HepG2 (cell line): ENCODE measurements at regions not wholly inside any gene's neighbourhood (a gene's known extent, or its start where the extent isn't known, plus 50 kb on each side); places are given as distances from the start of the nearest gene placed in this dataset.

Source experiments
- ATAC-seq: fragments of 200-7000 bp; cut with Tn5 transposase; 3 replicates; pipeline ENCODE4 v1.9.1; 2020; ENCODE audit warnings: mild to moderate bottlenecking, moderate library complexity
- BruUV-seq: library from RNA; stranded (reverse); fragments of 400-500 nt; replicated peaks from 2 replicates; lab custom pipeline; 2021; lab: Mats Ljungman, UMichigan
- CTCF ChIA-PET: fragments of 300-600 bp; formaldehyde crosslinking; extraction: SDS; loops from one replicate; lab custom pipeline; 2021; ENCODE audit warnings: low total read pairs, inconsistent platforms, low intra/inter-chr PET ratio; lab: Yijun Ruan, JAX
- POLR2A ChIA-PET: fragments of 350-600 bp; sonication (Branson Sonifier 250); formaldehyde crosslinking; loops from one replicate; lab custom pipeline; 2020; ENCODE audit warnings: antibody characterized with exemption, inconsistent platforms; lab: Yijun Ruan, JAX
- DNase-seq: peaks from one replicate; pipeline ENCODE4 v3.0.0-alpha.2; 2015; ENCODE audit warnings: low spot score
- FAIRE-seq: peaks from 3 replicates; lab custom pipeline; 2011; peaks lifted over from hg19 to GRCh38; lab: Jason Lieb, UNC
- H2AFZ ChIP-seq: one replicate; pipeline ENCODE4 v1.6.1; 2011; ENCODE audit warnings: low read length, inconsistent platforms
- H3K27ac ChIP-seq: fragments of 300-600 bp; 3 replicates; pipeline ENCODE4 v1.8.0; 2011; ENCODE audit warnings: mixed run types, mild to moderate bottlenecking, mixed read lengths, low read length, inconsistent platforms; ENCODE audit not compliant: insufficient read depth; ENCODE audit errors: extremely low read length
- H3K27me3 ChIP-seq, 2 experiments: fragments of 200-600 bp in 1 of 2; 2 replicates in 1 of 2; 3 replicates in 1 of 2; pipeline versions ENCODE4 v1.6.0 to v1.8.0; 2011; ENCODE audit warnings: low read length in 2 of 2, mild to moderate bottlenecking in 2 of 2, moderate library complexity in 2 of 2, inconsistent platforms in 1 of 2; ENCODE audit not compliant: insufficient read depth in 2 of 2, control insufficient read depth in 1 of 2
- H3K36me3 ChIP-seq, 2 experiments: fragments of 200-600 bp in 1 of 2; replicated peaks in 1 of 2; 2 replicates in 1 of 2; 3 replicates in 1 of 2; pipeline versions ENCODE4 v1.5.1 to v1.8.0; 2011; ENCODE audit warnings: low read length in 2 of 2, inconsistent platforms in 1 of 2; ENCODE audit not compliant: insufficient read depth in 2 of 2, control insufficient read depth in 1 of 2
- H3K4me1 ChIP-seq: 2 replicates; pipeline ENCODE4 v1.5.1; 2012; ENCODE audit warnings: low read length, inconsistent platforms; ENCODE audit not compliant: insufficient read depth
- H3K4me2 ChIP-seq: 2 replicates; pipeline ENCODE4 v1.6.0; 2011; ENCODE audit warnings: low read depth, low read length, inconsistent platforms
- H3K4me3 ChIP-seq, 3 experiments: fragments of 200-600 bp in 1 of 3; sonication (generic), shearing (Covaris generic) in 1 of 3; replicated peaks in 1 of 3; 2 replicates each; pipeline ENCODE4 v1.5.1; 2011 to 2016; ENCODE audit warnings: low read length in 3 of 3, inconsistent platforms in 2 of 3, low read depth in 2 of 3, mild to moderate bottlenecking in 2 of 3, control low read depth in 1 of 3, mixed read lengths in 1 of 3; ENCODE audit not compliant: insufficient read depth in 1 of 3
- H3K79me2 ChIP-seq: one replicate; pipeline ENCODE4 v1.6.1; 2011; ENCODE audit warnings: low read length, inconsistent platforms; ENCODE audit not compliant: insufficient read depth
- H3K9ac ChIP-seq: 2 replicates; pipeline ENCODE4 v1.6.0; 2011; ENCODE audit warnings: mild to moderate bottlenecking, low read depth, low read length, inconsistent platforms; ENCODE audit not compliant: insufficient read depth
- H3K9me3 ChIP-seq: 2 replicates; pipeline ENCODE4 v1.5.1; 2012; ENCODE audit warnings: mild to moderate bottlenecking, low read length
- H4K20me1 ChIP-seq: 2 replicates; pipeline ENCODE4 v1.6.0; 2011; ENCODE audit warnings: inconsistent platforms, mild to moderate bottlenecking, low read length, moderate library complexity; ENCODE audit not compliant: insufficient read depth
- ARID4A ChIP-seq: sonication (generic); formaldehyde crosslinking; IDR thresholded peaks from 2 replicates; pipeline ENCODE4 v1.5.0; 2020; ENCODE audit warnings: mild to moderate bottlenecking, missing genetic modification reagents, borderline replicate concordance
- KLF12 ChIP-seq: sonication (generic); formaldehyde crosslinking; IDR thresholded peaks from 2 replicates; pipeline ENCODE4 v1.4.0; 2020; ENCODE audit warnings: missing genetic modification reagents, borderline replicate concordance
- WGBS: methylation state at CpG from one replicate; pipeline ENCODE4 v1.1.6; 2017; ENCODE audit warnings: low lambda C conversion rate; 5-methylcytosine and 5-hydroxymethylcytosine counted together
- in situ Hi-C: cut with HindIII; loops from 2 replicates; pipeline ENCODE4 v1.10.0; 2017; ENCODE audit warnings: low pct_unique_long_range_greater_than_20kb; ENCODE audit not compliant: extremely low pct_ligation_motif_present
- intact Hi-C: fragments of 100-400 bp; cut with micrococcal nuclease; formaldehyde crosslinking; loops from one replicate; pipeline ENCODE4 v1.10.0; 2022; ENCODE audit not compliant: unreplicated experiment

- TF ChIP-seq KLF12 (CRISPR knock-in tag): no peak
These were observed 504.0 kb downstream of the SHQ1 start (continued) for GRCh38 chr3:72344236-72344635.

GRCh38 chr3:72343078-72343477 lies 505.2 kb downstream of the SHQ1 start:
- H3K4me2 ChIP-seq: no peak overlapping the region
- CTCF ChIA-PET: no interaction called here
- H3K79me2 ChIP-seq: no peaks in the 10 kb centered on the region
- H3K4me3 ChIP-seq: no peak overlapping the region
- 22% methylated on average over 3 of the region's 3 CpGs for WGBS
- H3K9ac ChIP-seq: no peak overlapping the region
- FAIRE-seq: no peak
- no peak overlapping the region for H3K27ac ChIP-seq
- in situ Hi-C loops (no loop called here), intact Hi-C loops (no loop called here)
- no peak for ATAC-seq
- no peaks in the 10 kb centered on the region; a peak in 2 of 5 replicates for H3K27me3 ChIP-seq
- no TSS peak for BruUV-seq
- 0 out of 2 replicates have a peak, but pooled peaks cover 7% of the 10 kb centered on the region for H3K4me1 ChIP-seq
- H3K36me3 ChIP-seq: no peaks in the 10 kb centered on the region
- TF ChIP-seq ARID4A (CRISPR knock-in tag): no peak
- no peaks in the 10 kb centered on the region for H3K9me3 ChIP-seq
- POLR2A ChIA-PET: no interaction called here
- DNase-seq: no peak
- H2AFZ ChIP-seq: no peak overlapping the region
- no peaks in the 10 kb centered on the region for H4K20me1 ChIP-seq
